ENCODE measurements at regions not wholly inside any gene's neighbourhood (a gene's known extent, or its start where the extent isn't known, plus 50 kb on each side); places are given as distances from the start of the nearest gene placed in this dataset.

DNA sequence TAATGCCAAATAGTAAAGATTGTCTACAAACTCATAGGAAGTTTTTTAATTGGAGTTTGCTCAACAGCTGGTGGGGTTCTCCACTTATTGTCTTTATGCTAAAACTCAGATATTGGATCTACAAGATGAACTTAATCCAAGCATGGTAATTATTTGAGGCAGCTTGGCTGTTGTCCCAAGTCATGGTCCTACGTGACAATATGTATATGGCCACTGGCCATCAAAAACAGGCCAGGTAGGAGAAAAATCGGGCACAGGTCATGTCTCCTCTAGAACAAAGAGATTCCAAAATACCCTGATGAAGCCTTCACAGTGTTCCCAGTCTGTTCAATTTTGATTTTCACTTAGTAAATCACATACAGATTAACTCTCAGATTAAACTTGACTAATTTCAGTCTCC, 606.4 kb downstream of the TNS3 start:
- DNase-seq, result no peak

DNA sequence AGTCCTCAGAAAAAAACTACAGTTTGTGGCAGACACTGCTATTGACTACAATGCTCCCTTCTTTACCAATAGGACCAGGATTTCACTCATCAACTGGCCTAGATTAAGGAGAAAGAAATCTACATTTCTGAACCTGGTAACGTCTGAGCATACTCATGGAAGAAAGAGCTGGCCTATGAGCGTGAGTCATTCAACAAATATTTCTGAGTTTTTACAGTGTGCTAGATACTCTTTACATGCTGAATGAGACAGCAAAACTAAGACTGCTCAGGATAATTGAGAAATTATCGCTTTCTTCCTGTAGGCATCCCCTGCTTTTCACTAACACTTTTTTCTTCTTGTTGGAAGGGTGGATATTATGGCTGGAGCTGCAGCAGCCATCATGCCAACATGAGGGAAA, 609.7 kb downstream of the TNS3 start:
- DNase-seq, result no peak

DNA sequence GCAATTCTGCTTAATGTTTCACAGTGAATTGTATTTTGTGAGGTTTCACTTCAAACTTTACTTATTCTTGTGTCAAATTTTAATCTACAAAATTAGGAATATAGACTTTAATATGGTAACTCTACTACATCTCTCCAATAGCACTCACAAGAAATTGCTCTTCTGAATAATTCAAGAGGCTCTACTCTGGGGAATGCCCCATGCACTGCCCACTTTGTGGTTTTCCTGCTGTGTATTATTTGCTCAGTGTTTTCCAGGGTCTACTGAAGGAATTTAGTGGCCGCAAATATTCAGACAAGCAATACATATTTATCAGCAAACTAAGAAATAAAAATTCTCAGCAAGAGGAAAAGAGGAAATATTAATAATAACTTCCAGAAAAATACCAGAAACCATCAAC, 611.4 kb downstream of the TNS3 start:
- peak in 1 of 3 experiments; percentile 8 for DNase-seq

DNA sequence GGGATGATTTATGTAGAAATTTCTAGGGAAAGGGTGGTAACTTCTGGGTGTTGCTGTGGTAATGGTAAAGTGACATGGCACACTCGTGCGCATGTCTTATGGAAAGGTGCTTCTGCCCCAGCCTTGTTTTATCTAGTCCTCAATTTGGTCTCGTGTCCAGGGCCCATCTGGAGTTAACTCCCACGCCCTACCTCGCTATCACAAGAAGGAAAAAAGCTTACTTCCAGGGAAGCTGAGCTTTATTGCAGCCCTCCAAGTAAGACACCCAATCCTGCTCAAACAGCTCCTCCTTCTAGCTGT, 611.8 kb downstream of the TNS3 start:
- no peak for DNase-seq

DNA sequence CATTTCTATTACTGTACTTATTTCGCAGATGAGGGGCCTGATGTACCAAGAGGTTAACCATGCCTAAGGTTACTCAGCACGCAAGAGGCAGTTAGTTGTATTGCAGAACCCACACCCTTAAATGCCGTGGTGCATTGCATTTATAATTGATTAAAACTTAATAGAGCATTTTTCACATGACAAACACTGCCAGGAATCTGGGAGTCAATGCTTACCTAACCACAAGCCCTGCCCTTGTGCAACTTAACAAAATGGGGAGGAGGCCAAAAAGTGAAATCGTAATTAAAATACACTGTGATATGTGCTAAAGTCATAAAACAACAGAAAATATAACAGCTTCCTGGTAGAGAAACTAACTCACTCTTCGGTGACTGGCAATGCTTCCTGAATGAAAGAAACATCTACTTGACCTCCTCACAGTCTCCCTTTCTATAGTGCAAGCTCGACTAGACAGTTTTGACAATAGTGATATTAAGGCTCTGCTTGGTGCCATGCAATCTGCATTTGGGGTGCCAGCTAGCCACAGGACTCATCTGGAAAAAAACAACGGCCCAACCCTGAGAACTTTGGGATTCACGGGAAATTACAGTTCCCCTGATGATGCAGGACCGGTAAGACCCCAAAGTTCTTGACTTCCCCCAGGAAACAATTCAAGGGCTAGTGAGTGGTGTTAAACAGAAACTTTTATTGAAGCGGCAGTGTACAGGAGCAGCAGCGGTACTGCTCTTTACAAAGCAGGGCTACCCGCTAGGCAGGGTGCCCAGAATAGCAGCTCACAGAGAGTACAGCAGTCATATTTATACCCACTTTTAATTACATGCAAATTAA, 612.4 kb downstream of the TNS3 start:
- DNase-seq, result no peak

DNA sequence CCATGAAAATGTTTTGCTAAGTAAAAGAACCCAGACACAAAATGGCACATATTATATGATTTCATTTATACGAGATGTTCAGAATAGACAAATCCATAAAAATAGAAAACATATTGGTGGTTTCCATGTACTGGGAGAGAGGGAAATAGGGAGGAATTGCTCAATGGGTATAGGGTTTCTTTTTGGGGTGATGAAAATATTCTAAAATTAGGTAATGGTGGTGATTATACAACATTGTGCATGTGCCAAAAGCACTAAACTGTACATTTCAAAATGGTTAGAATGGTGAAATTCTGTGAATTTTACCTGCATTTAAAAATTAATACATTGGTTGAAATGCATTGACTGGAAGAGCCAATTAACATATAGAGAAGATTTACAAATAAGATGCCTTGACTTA, 613.9 kb downstream of the TNS3 start:
- no peak for DNase-seq

DNA sequence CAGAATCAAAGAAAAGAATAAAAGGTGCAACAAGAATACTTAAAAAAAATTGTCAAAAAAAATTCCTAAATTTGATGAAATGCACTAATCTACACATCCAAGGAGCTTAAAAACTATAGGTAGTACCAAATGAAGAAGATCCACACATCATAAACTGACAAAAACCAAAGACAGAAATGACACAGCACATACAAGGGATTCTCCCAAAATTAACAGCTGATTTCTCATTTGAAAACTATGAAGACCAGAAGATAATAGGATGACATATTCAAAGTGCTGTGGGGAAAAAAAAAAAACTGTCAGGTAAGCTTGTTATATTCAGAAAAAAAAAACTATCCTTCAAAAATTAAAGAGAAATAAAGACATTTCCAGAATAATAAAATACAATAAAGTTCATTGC, 618.2 kb downstream of the TNS3 start:
- no peak for DNase-seq

DNA sequence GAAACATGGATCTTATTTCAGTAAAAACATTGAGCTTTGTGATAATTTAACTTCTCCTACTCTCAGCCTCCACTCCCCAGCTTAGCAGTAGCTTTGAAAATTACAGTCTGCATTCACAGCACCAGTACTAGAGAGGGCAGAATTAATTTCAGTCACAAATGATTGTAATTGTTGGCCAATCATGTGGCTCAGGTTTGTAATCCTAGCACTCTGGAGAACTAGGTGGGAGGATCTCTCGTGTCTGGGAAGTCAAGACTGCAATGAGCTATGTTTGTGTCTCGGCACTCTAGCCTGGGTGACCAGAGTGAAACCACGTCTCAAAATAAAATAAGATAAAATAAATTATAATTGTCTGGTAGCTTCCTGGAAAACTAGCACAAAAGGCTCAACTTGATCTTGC, 620.9 kb downstream of the TNS3 start:
- DNase-seq, result no peak

DNA sequence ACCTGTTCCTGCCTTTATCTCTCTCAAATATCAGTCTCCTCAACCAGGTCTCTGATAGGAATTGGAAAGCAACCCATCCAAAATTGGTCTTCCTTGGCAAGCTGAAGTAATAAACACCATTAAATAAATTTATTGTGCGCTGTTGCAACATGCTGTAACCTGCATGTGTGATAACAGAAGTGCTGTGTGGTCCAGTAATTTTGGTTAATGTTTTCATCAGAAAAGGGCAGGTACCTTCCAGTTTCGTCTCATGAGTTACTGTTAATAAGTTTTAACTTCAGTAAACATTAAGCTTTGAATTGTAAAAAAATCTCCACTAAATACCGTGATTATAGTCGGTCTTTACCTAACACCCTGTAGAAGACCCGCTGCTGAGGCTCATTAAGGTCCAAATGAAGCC, 624.7 kb downstream of the TNS3 start:
- DNase-seq, result no peak

DNA sequence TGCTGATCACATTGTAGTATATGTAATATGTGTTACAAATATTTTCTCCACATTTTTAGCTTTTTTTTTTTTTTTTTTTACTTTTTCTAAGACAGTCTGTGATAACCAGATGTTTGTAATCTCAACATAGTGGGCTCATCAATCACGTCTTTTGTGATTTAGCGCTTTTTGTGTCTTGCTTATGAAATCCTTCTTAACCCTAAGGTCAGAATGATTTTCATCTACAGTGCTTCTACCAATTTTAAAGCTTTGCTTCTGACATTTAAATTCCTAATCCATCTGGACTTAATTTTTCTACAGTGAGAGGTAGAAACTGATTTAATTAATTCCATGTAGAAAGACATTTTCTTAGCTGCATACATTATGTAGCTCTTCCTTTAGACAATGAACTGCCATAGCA, 626.4 kb downstream of the TNS3 start:
- no peak for DNase-seq

DNA sequence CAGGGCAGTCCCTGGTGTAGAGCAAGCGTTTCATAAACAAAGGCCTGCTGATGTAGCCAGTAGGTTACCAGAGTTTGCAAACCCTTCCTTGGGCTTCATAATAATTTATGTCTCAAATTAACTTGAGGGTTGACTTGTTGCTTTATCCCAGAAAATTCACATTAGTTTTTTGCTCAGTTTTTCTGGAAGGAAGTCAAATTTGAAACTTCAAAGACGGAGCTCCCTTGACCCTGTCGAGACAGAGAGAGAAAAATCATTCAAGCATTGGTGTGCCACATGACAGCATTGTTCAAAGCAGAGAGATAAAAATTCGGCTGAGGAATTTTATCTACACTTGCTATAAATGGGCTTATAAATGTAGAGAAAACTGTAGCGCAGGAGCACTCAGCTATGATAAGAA, 627.7 kb downstream of the TNS3 start:
- no peak for DNase-seq

DNA sequence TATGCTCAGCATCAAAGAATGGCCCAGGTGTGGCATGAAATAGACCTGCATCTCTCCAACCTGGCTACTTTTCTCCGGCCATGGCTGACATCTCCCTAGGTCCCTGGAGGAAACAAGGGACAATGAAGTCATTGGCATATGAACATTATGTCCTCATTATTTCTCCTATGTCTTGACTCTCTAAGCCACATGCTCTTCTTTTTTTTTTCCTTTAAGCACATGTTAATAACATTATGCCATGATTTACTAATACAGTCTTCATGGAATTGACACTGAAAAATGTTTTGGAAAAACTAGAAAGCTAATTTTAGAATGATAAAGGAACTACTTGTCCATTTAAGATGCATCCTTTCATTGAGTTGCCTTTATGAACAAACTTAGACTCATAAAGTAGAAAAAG, 628.9 kb downstream of the TNS3 start:
- no peak for DNase-seq

DNA sequence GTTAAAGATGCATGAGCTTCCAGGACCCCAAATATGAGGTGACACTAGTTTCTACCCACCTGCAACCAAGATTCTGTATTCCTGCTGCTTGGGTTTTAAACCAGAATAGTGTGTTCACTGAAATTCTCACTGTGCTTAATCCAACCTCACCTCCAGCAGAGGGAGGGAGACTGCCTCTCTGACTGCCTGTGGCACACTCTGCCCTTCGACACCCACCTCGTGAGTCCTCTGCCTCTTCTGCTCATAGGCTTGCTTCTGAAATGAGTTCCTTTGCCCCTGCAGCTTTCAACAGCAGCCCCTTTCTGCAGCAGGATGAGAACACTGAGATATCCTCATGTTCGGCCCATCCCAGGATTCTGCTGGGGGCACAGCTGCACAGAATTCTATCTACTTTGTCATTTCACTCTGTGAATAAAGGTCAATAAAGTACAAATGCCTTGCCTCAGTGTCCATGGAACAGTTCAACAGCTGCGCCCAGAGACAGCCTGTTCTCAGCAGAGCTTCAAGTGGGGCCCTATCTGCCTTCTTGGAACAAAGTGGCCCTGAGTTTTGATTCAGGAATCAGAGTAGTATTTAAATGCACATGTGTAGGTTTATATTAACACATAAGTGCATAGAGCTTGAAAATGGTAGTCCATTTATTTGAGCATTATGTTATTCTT, 632.5 kb downstream of the TNS3 start:
- no peak for DNase-seq

DNA sequence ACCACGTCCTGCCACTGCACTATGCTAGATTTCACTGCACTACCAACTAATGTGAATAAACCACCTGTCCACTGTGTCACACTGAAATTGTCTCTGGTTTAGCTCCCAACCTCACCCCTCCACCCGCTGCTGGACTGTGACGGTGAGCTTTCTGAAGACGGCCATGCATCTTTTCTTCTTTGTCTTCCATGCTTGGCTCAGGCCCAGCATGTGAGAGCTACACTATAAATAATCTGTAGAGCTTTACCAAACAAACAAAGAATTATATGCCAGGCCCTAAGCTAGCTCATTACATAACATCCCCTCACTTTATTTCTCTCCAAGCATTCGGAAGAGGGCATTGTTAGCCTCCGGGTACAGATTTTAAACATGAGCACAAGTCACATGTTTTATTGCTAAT, 633.2 kb downstream of the TNS3 start:
- DNase-seq, result peak in 1 of 3 experiments; percentile 68

DNA sequence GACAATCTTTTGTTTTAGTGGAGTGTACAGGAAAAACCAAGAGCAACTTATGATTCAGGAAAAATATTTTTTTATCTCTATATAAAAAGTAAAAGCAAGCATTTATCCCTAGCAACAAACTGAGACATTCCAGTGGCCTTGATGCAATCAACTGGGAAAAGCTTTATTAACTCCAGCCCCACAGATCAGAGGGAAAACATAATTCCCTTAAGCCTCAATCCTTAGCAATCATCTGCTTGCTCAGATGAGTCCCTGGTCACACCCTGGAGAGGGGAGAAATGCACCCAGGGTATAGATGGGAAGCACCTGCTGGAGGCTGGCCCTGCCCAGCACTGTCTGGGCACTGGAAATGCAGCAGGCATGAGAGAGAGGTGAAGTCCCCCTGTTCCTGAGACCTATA, 636.6 kb downstream of the TNS3 start:
- DNase-seq, result no peak

DNA sequence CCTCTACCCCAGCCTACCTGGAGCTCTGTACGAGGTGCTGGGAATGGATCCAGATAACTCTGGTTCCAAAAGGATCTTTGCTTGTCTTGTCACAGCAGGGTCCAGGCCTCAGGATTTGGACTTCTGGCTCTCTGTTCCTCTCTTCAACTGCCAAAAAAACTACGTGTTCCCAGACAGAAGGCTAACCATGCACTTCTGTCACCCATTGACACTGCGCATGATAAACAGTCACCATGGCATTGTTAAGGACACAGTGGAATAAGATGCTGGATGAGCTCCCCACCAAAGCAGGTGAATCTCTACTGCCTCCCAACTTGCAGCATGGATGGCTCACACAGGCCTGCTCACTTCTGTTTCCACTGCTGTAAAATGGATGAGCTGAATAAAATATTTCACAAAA, 637.9 kb downstream of the TNS3 start:
- no peak for DNase-seq

DNA sequence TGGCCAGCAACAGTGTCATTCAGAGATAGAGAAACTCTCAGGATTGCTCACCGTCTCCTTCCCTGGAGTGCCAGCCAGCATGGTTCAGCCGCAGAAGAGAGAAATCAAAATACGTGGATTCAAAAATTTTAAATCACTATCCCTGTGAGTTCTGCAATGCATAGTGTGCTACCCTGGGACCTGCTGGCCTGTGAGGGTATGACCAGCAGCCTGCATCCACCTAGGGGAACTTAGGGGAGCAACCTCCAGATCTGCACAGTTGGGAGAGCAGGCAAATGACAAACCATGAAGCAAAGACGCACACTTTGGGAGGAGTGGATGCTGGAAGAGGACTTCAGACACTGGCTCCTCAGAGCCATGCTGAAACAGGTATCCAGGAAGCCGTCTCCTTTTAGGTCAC, 639.3 kb downstream of the TNS3 start:
- no peak for DNase-seq

DNA sequence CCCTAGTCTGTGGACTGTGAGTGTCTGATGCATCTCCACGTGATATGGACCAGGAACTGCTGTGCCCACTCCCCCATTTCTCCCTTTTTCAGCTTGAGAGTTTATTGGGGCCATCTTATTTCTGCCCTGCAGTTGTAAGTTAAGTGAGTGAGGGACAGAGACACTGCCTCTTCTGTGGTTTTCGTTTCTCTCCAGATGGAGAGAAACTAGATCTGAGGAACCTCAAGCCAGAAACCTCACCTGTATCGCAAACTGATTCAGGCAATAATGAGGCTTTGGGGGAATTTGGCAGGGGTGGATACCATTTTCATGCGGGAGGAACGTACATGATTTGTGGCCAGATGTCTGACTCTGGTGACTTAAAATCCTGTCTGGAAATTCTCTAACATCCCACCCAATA, 641.7 kb downstream of the TNS3 start:
- DNase-seq, result no peak

DNA sequence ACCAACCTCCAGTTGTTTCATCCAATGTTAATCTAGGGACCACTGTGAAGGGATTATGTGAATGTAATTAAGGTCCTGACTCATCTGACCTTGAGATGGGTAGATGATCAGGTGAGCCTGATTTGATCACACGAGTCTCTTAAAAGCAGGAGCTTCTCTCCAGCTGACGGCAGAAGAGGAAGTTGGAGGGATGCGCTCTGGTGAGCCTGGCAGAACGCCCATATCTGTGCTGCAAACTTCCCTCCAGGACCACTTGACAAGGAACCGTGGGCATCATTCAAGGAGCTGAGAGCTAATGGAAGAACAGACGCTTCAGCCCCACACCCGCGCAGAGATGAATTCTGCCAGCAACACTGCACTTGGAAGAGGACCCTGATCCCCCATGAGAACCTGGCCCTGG, 642.4 kb downstream of the TNS3 start:
- no peak for DNase-seq

DNA sequence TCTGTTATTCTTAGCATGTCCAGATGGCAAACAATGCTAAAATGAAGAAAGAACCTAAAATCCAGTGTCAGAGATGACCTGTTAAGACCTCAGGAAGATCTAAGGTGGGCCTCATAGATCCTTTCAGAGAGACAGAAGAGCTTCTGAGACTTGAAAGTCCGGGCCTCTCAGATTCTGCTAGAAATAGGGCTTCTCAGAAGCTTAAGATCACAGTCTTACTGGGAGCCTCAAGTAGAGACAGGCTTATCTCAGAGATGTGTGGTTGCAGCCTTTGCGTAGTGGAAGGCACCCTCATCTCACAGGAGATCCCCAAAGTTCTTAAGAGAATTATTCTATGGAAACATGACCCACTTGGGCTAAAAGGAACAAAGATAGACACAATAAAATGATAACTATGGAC, 642.8 kb downstream of the TNS3 start:
- DNase-seq, result no peak

DNA sequence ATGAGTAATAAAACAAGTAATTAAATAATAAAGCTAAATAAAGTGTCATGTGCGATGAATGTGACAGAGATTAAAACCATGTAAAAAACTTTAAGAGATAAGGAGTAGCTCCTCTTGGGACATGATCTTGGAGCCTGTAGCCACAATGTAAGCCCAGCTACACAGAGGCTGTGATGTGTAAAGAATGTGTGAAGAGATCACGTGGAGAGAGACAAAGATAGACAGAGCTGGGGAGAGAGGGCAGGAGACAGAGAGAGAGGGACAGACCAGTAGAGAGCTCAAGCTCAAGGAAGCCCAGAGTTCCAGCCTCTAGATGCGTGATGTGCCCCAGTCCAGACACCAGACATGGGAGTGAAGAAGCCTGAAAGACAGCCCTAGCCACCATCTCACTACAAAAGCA, 644.1 kb downstream of the TNS3 start:
- DNase-seq, result no peak

DNA sequence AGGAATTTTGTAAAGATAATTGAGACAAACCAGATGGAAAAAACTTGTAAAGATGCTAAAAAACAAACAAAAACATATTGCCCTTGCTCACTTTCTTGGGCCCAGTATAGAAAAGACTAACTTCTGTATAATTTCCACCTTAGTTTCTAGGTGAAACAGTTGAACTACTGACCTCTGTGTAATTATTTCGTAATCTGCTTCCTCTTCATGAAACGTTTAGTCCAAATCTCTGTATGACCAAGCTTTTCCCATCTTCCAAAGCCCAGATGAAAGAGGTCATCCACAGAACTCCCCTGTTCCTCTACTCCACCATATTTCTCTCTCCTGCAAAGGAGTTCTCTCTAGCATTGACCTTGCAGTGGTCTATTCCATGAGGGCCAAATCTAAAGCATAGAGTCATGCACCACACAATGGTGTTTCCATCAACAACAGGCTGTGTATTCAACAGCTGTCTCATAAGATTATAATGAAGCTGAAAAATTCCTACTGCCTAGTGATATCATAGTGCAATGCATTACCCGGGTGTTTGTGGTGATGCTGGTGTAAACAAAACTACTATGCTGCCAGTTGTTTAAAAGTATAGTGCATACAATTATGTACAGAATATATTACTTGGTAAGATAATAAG, 647.6 kb downstream of the TNS3 start:
- DNase-seq, result peak in 1 of 3 experiments; percentile 30

DNA sequence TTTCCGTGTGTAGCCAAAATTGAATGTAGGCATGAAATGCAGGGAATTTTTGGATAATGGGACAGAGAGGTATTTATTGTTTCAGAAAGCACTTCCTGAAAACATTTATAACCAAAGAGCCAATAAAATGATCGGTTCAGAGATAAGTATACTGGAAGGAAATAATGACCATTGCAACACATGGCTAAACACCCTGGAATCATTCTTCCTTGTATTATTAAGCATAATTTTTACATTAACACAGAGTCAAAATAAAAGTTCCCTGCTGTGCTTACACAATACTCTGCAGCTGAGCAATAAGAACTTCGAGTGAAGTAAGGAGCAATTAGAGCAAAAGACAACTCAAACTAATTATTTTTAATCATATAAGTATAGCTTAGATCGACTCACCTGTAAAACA, 648.3 kb downstream of the TNS3 start:
- peak in 1 of 3 experiments; percentile 69 for DNase-seq

DNA sequence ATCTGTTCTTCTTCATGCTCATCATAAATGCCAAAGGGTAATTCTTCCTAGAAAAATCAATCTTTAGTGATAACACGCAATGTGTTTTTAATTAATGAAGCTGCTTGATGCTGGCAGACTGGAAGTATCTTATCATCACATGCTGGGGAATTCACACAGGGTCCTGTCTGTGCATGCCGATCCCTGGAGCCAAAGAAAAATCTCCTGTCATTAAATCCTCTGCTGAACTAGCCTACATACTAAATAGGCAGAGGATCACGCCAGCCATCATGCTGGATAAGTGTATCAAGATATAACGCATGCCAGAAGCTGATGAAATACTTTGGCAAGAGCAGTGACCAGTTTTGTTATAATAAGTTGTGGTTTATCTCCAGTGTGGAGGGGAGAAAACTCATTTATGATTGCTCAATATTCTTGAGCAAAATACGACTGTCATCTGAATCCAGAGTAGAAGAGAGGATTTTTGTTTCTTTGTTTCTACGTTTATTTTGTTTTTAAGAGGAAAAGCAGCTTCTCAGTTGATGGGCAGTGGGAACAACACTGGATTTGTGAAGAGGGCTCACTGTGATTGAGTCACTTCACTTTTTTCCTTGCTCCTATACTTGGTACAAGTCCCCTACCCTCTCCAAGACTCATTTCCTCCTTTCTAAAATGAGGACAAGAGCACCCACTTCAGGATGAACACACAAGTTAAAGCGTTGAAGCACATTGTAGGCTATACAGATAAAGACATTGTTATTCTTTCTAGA, 649.1 kb downstream of the TNS3 start:
- DNase-seq, result peak in 1 of 3 experiments; percentile 8
